HG02571 (cell line): ENCODE measurements at regions not wholly inside any gene's neighbourhood (a gene's known extent, or its start where the extent isn't known, plus 50 kb on each side); places are given as distances from the start of the nearest gene placed in this dataset.

Source experiments
- ATAC-seq: cut with Tn5 transposase; IDR thresholded peaks from one replicate; pipeline ENCODE4 v1.9.1; 2021; ENCODE audit warnings: mild to moderate bottlenecking, moderate library complexity; ENCODE audit not compliant: unreplicated experiment

GRCh38 chr4:137212601-137213000 is 319.7 kb downstream of the PCDH18 start:
- ATAC-seq: no peak

- no peak for ATAC-seq
Observed at GRCh38 chr4:137209240-137209639, 323.1 kb downstream of the PCDH18 start.

GRCh38 chr4:137206781-137207180 is 325.5 kb downstream of the PCDH18 start:
- no peak for ATAC-seq

GRCh38 chr4:137203601-137204000 is 328.7 kb downstream of the PCDH18 start:
- no peak for ATAC-seq

- ATAC-seq: no peak
Observed at GRCh38 chr4:137200322-137200721, 332.0 kb downstream of the PCDH18 start.

GRCh38 chr4:137198791-137199190 is 333.5 kb downstream of the PCDH18 start:
- no peak for ATAC-seq

GRCh38 chr4:137194670-137195069 is 337.6 kb downstream of the PCDH18 start:
- no peak for ATAC-seq

GRCh38 chr4:137193564-137193963 is 338.7 kb downstream of the PCDH18 start:
- no peak for ATAC-seq

GRCh38 chr4:137181293-137181899 is 350.9 kb downstream of the PCDH18 start:
- ATAC-seq: no peak

GRCh38 chr4:137180349-137180748 is 351.9 kb downstream of the PCDH18 start:
- no peak for ATAC-seq

- ATAC-seq: no peak
Observed at GRCh38 chr4:137156807-137157206, 375.5 kb downstream of the PCDH18 start.

GRCh38 chr4:137156054-137156453 is 376.2 kb downstream of the PCDH18 start:
- ATAC-seq: no peak

- ATAC-seq: no peak
Observed at GRCh38 chr4:137131201-137131600, 401.1 kb downstream of the PCDH18 start.

- ATAC-seq: no peak
Observed at GRCh38 chr4:137129845-137130244, 402.4 kb downstream of the PCDH18 start.

GRCh38 chr4:137129441-137129840 is 402.9 kb downstream of the PCDH18 start:
- no peak for ATAC-seq

GRCh38 chr4:137125011-137125410 is 407.3 kb downstream of the PCDH18 start:
- no peak for ATAC-seq

GRCh38 chr4:137124278-137124932 is 407.9 kb downstream of the PCDH18 start:
- ATAC-seq: peak; percentile 84

- no peak for ATAC-seq
Observed at GRCh38 chr4:137122876-137123275, 409.4 kb downstream of the PCDH18 start.

GRCh38 chr4:137116144-137116543 is 416.1 kb downstream of the PCDH18 start:
- ATAC-seq: no peak

- ATAC-seq: no peak
Observed at GRCh38 chr4:137106733-137107132, 425.6 kb downstream of the PCDH18 start.

GRCh38 chr4:137106287-137106686 is 426.0 kb downstream of the PCDH18 start:
- ATAC-seq: no peak

GRCh38 chr4:137090951-137091350 is 441.3 kb downstream of the PCDH18 start:
- ATAC-seq: no peak
